ENCODE measurements at regions not wholly inside any gene's neighbourhood (a gene's known extent, or its start where the extent isn't known, plus 50 kb on each side); places are given as distances from the start of the nearest gene placed in this dataset.

DNA sequence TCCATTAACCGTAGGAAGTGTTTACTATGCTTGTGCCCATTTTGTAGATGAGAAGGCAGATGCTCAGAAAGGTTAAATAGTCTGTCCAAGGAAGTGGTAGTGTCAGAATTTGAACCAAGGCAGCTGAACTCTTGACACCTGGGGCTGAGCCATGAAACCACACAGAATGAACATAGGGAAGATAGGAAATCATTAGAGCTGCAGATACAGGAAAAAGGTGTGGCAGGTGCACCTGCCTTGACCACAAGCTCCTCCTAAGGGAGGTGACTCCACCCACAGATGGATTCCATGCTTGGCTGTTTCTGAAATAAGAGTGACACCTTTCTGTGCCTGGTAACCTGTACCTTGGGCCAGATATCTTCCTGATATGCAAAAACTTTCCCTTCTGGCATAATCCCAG lies 69.9 kb upstream of the IGSF21 start:
- no peak for TF ChIP-seq CTCF (conservative IDR thresholded peaks at IDR 0.05)
- no peaks in the 10 kb centered on the region for H3K79me1 ChIP-seq (ENCODE audit: insufficient read depth, low read depth, low read length, poor library complexity, severe bottlenecking)
- H3K27me3 Mint-ChIP-seq (ENCODE audit: low read depth): peaks cover 28% of the 10 kb centered on the region
- H3K9ac ChIP-seq (ENCODE audit: extremely low read depth, insufficient read length, low read length): no peak overlapping the region
- H3K4me2 ChIP-seq (ENCODE audit: insufficient read depth, insufficient read length, low read length): no peak overlapping the region
- H2BK5ac ChIP-seq (ENCODE audit: insufficient read length, low read length): no peak overlapping the region
- no peak overlapping the region for H3K27ac ChIP-seq (ENCODE audit: insufficient read length, low read depth, low read length)
- H3K27ac Mint-ChIP-seq: no peak overlapping the region
- no peaks in the 10 kb centered on the region for H3K79me2 ChIP-seq (ENCODE audit: insufficient read depth, low read length)
- H3K18ac ChIP-seq (ENCODE audit: insufficient read length, low read depth, low read length): no peak overlapping the region
- no peak overlapping the region for H2AK5ac ChIP-seq (ENCODE audit: insufficient read length, low read length)
- H3K56ac ChIP-seq (ENCODE audit: insufficient read length, low read depth, low read length): no peak overlapping the region
- H2BK12ac ChIP-seq (ENCODE audit: insufficient read length, low read depth, low read length): no peak overlapping the region
- no peaks in the 10 kb centered on the region for H3K23me2 ChIP-seq (ENCODE audit: insufficient read length, low read depth, low read length, poor library complexity, severe bottlenecking)
- H3T11ph ChIP-seq (ENCODE audit: low read length): no peak overlapping the region
- peaks cover 0 to 2% of the 10 kb centered on the region in 2 experiments; a peak in 1 of 4 replicates for H3K4me1 Mint-ChIP-seq
- H3K4ac ChIP-seq (ENCODE audit: low read depth, low read length): no peak overlapping the region
- no peaks in the 10 kb centered on the region for H3K27me3 ChIP-seq (ENCODE audit: insufficient read depth, low read length)
- H3K9me3 ChIP-seq (ENCODE audit: control insufficient read depth, low read depth, low read length): no peaks in the 10 kb centered on the region
- H3K4me1 ChIP-seq (ENCODE audit: insufficient read depth, low read length): no peaks in the 10 kb centered on the region
- no peak overlapping the region for H4K8ac ChIP-seq (replicated peaks; ENCODE audit: insufficient read length, low read depth, low read length)
- no peaks in the 10 kb centered on the region for H3K36me3 Mint-ChIP-seq (ENCODE audit: insufficient read depth in 1 of 3, low read depth in 3 of 3)
- H2BK20ac ChIP-seq (ENCODE audit: low read depth, low read length, poor library complexity, severe bottlenecking): no peak overlapping the region
- WGBS (ENCODE audit: extremely low coverage, insufficient read length, low lambda C conversion rate): no CpG with 5 or more reads among the region's 1 CpG
- no peak overlapping the region for H2BK15ac ChIP-seq (ENCODE audit: low read depth, low read length)
- H4K20me1 ChIP-seq (ENCODE audit: control insufficient read depth, insufficient read depth, insufficient read length): no peaks in the 10 kb centered on the region
- no peak overlapping the region for H2AFZ ChIP-seq (ENCODE audit: low read length)
- H3K4me3 Mint-ChIP-seq: no peak overlapping the region
- no peaks in the 10 kb centered on the region for H3K9me3 Mint-ChIP-seq
- no peak overlapping the region for H4K91ac ChIP-seq (ENCODE audit: insufficient read length, low read depth, low read length)
- H3K14ac ChIP-seq (ENCODE audit: insufficient read depth, low read length): no peak overlapping the region
- H3K23ac ChIP-seq (ENCODE audit: insufficient read length, low read depth, low read length): no peak overlapping the region
- no peak for DNase-seq
- H2BK120ac ChIP-seq (ENCODE audit: low read depth, low read length, poor library complexity, severe bottlenecking): no peak overlapping the region
- H4K5ac ChIP-seq (ENCODE audit: insufficient read length, low read depth, low read length): no peak overlapping the region

Data from H9 (cell line).